Keratinocyte (primary cell): ENCODE measurements at regions not wholly inside any gene's neighbourhood (a gene's known extent, or its start where the extent isn't known, plus 50 kb on each side); places are given as distances from the start of the nearest gene placed in this dataset.

Experiments used
- DNase-seq: peaks from one replicate; pipeline ENCODE4 v3.0.0-alpha.2; 2011; ENCODE audit warnings: low read depth, missing footprints, low spot score
- FAIRE-seq: peaks from 2 replicates; lab custom pipeline; 2011; peaks lifted over from hg19 to GRCh38; lab: Jason Lieb, UNC
- H2AFZ ChIP-seq: 2 replicates; pipeline ENCODE4 v1.6.0; 2012; ENCODE audit warnings: low read length, control low read depth, inconsistent platforms; ENCODE audit not compliant: control insufficient read depth
- H3K27ac ChIP-seq: 2 replicates; pipeline ENCODE4 v1.5.1; 2011; ENCODE audit warnings: low read length; ENCODE audit not compliant: control insufficient read depth, insufficient read depth
- H3K27me3 ChIP-seq: 3 replicates; pipeline ENCODE4 v1.6.0; 2011; ENCODE audit warnings: low read length; ENCODE audit not compliant: control insufficient read depth, insufficient read depth; ENCODE audit errors: extremely low read depth
- H3K36me3 ChIP-seq, 2 experiments: 2 replicates in 1 of 2; 3 replicates in 1 of 2; pipeline ENCODE4 v1.5.1; 2011; ENCODE audit warnings: low read length in 2 of 2, mild to moderate bottlenecking in 1 of 2; ENCODE audit not compliant: control insufficient read depth in 2 of 2, insufficient read depth in 2 of 2; ENCODE audit errors: extremely low read depth in 1 of 2
- H3K4me1 ChIP-seq: 3 replicates; pipeline ENCODE4 v1.5.1; 2011; ENCODE audit warnings: low read length; ENCODE audit not compliant: control insufficient read depth, insufficient read depth; ENCODE audit errors: extremely low read depth
- H3K4me2 ChIP-seq: 3 replicates; pipeline ENCODE4 v1.6.0; 2011; ENCODE audit warnings: low read depth, low read length; ENCODE audit not compliant: control insufficient read depth, insufficient read depth; ENCODE audit errors: extremely low read depth
- H3K4me3 ChIP-seq, 3 experiments: fragments of 200-600 bp in 1 of 3; sonication (generic) in 1 of 3; 2 replicates in 2 of 3; 3 replicates in 1 of 3; pipeline ENCODE4 v1.5.1; 2011 to 2016; ENCODE audit warnings: low read length in 3 of 3, mild to moderate bottlenecking in 3 of 3, control low read depth in 2 of 3, inconsistent platforms in 1 of 3, low read depth in 1 of 3, mixed read lengths in 1 of 3, mixed run types in 1 of 3, moderate library complexity in 1 of 3; ENCODE audit not compliant: control insufficient read depth in 2 of 3, insufficient read depth in 2 of 3; ENCODE audit errors: extremely low read depth in 1 of 3
- H3K79me2 ChIP-seq: 2 replicates; pipeline ENCODE4 v1.6.0; 2012; ENCODE audit warnings: low read length; ENCODE audit not compliant: control insufficient read depth, insufficient read depth
- H3K9ac ChIP-seq: 3 replicates; pipeline ENCODE4 v1.6.0; 2011; ENCODE audit warnings: low read length; ENCODE audit not compliant: control insufficient read depth, insufficient read depth; ENCODE audit errors: extremely low read depth
- H3K9me1 ChIP-seq: 3 replicates; pipeline ENCODE4 v1.6.0; 2011; ENCODE audit warnings: low read length; ENCODE audit not compliant: control insufficient read depth, insufficient read depth; ENCODE audit errors: extremely low read depth
- H3K9me3 ChIP-seq: 2 replicates; pipeline ENCODE4 v1.5.1; 2012; ENCODE audit warnings: low read depth, low read length; ENCODE audit not compliant: control insufficient read depth
- H4K20me1 ChIP-seq: 3 replicates; pipeline ENCODE4 v1.6.0; 2011; ENCODE audit warnings: low read length; ENCODE audit not compliant: control insufficient read depth, insufficient read depth; ENCODE audit errors: extremely low read depth
- CTCF ChIP-seq, 3 experiments: IDR thresholded peaks in 1 of 3; conservative IDR thresholded peaks in 1 of 3; optimal IDR thresholded peaks in 1 of 3; 2 replicates in 2 of 3; 3 replicates in 1 of 3; pipeline versions ENCODE3 to v1.5.1; 2011; ENCODE audit warnings: low read length in 3 of 3, mild to moderate bottlenecking in 3 of 3, moderate library complexity in 2 of 3, control low read depth in 1 of 3, inconsistent platforms in 1 of 3; ENCODE audit not compliant: insufficient read depth in 2 of 3; ENCODE audit errors: extremely low read depth in 1 of 3
- EZH2 ChIP-seq: IDR thresholded peaks from one replicate; pipeline ENCODE4 v1.6.1; 2012; ENCODE audit warnings: inconsistent platforms, mild to moderate bottlenecking, low read length, moderate library complexity
- dilution Hi-C: fragments of 300-500 bp; cut with MboI; formaldehyde crosslinking; loops from one replicate; pipeline ENCODE4 v1.7.0; 2020; ENCODE audit warnings: low sequenced_read_pairs; ENCODE audit not compliant: extremely low pct_ligation_motif_present

GRCh38 chr6:81594501-81594900, 158.0 kb downstream of the TENT5A start:
- Histone ChIP-seq H3K4me2 (no peak overlapping the region), H3K27ac (no peak overlapping the region), H4K20me1 (no peaks in the 10 kb centered on the region), H2AFZ (no peak overlapping the region), H3K4me1 (no peaks in the 10 kb centered on the region), H3K4me3 (no peak overlapping the region), H3K9me1 (no peaks in the 10 kb centered on the region), H3K9ac (no peak overlapping the region), H3K79me2 (no peaks in the 10 kb centered on the region), H3K9me3 (no peaks in the 10 kb centered on the region), H3K27me3 (no peaks in the 10 kb centered on the region), H3K36me3 (no peaks in the 10 kb centered on the region)
- DNase-seq (no peak), FAIRE-seq (no peak)
- dilution Hi-C loops = no loop called here
- no peak for TF ChIP-seq EZH2
- no peak for TF ChIP-seq CTCF (optimal IDR thresholded peaks at IDR 0.05 in 1 of 3, IDR thresholded peaks at IDR 0.05 in 1 of 3, conservative IDR thresholded peaks at IDR 0.05 in 1 of 3; ENCODE audit: extremely low read depth in 1 of 3, insufficient read depth in 2 of 3, low read length in 3 of 3)

GRCh38 chr6:81590314-81590691, 162.2 kb downstream of the TENT5A start:
- FAIRE-seq (no peak), DNase-seq (no peak)
- no peak overlapping the region for H3K4me2 ChIP-seq
- H3K79me2 ChIP-seq = no peaks in the 10 kb centered on the region
- no peaks in the 10 kb centered on the region for H4K20me1 ChIP-seq
- H3K9ac ChIP-seq = no peak overlapping the region
- no peaks in the 10 kb centered on the region for H3K4me1 ChIP-seq
- no peak overlapping the region for H3K27ac ChIP-seq
- H3K9me1 ChIP-seq = no peaks in the 10 kb centered on the region
- no peak overlapping the region for H2AFZ ChIP-seq
- no peaks in the 10 kb centered on the region for H3K27me3 ChIP-seq
- dilution Hi-C loops = no loop called here
- TF ChIP-seq EZH2 (no peak), CTCF (optimal IDR thresholded peaks at IDR 0.05 in 1 of 3, IDR thresholded peaks at IDR 0.05 in 1 of 3, conservative IDR thresholded peaks at IDR 0.05 in 1 of 3; ENCODE audit: extremely low read depth in 1 of 3, insufficient read depth in 2 of 3, low read length in 3 of 3) (no peak)
- H3K4me3 ChIP-seq = no peak overlapping the region
- H3K9me3 ChIP-seq = no peaks in the 10 kb centered on the region
- H3K36me3 ChIP-seq = no peaks in the 10 kb centered on the region
